ENCODE measurements at regions not wholly inside any gene's neighbourhood (a gene's known extent, or its start where the extent isn't known, plus 50 kb on each side); places are given as distances from the start of the nearest gene placed in this dataset.

DNA sequence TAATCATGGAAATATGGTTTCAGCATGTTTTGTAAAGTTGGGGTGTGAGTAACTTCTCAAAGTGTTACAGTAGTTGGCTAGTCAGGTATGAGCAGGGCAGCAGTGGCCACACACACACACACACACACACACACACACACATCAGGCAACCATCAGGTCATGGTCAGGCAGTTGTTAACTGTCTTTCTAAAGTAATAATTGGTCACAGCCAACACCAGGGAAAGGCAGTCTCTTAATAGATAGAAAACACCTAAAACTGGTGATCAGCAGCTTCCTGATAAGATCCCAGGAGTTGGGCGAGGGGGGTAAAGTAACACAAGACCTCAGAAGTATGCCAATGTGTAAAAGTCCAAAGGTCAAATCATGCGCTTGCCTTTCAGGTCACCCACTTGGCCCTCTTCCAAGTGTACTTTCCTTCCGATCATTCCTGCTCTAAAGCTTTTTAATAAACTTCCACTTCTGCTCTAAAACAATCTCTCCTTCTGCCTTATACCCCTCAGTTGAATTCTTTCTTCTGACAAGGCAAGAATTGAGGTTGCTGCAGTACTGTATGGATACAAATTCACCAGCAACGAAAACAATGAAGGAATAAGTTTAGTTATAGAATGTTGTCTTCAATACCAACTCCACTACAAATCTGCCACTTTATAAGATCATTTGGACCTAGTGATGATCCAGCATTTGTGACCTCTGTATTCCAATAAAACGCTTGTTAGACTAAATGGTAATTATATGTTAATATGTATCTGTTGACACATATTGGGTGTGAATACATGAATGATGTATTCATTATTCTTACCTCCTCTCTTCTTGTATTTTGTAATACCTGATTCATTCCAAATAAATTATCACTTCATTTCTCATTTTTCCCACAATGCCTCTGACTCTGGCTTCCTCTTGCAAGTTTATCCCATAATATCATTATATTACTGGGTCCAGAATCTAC is 254.3 kb downstream of the METTL4 start:
- in situ Hi-C loops (cut with HindIII; ENCODE audit: low sequenced_read_pairs): no loop called here

DNA sequence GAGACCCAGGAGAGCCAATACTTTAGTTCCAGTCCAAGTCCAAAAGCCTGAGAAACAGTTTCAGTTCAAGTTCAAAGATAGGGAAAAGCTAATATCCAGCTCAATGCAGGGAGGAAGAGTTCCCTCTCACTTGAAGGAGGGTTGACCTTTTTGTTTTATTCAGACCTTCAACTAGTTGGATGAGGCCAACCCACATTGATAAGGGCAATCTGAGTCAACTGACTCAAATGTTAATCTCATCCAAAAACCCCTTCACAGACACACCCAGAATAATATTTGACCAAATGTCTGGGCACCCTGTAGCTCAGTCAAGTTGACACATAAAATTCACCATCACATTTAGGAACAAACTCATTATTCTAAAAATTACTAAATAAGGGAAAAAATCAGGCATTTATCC is 246.8 kb downstream of the METTL4 start:
- in situ Hi-C loops (cut with HindIII; ENCODE audit: low sequenced_read_pairs): no loop called here

DNA sequence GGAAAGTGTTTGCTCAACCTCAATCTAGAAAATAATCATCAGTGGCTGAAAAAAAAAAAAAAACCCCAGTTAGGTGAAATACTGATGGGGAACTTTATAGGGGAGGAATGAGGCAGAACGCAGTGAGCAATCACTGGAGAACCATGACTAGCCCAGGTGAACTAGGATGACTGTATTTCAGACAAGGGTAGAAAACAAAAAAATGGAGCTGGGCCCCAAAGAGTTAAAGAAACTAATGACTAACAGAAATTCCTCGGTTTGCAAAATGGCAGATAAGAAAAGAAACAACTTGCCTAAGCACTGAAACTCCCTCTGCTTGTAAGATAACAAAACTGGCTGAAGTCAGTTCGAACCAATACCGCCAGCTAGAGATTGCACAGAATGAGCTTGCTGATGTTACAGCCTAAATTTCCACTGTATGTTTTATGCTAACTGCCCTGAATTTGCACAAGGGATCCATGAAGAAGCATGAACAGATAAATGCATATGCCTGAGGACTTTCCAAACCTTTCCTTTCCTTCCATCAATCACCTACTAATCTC is 245.9 kb downstream of the METTL4 start:
- in situ Hi-C loops (cut with HindIII; ENCODE audit: low sequenced_read_pairs): no loop called here

DNA sequence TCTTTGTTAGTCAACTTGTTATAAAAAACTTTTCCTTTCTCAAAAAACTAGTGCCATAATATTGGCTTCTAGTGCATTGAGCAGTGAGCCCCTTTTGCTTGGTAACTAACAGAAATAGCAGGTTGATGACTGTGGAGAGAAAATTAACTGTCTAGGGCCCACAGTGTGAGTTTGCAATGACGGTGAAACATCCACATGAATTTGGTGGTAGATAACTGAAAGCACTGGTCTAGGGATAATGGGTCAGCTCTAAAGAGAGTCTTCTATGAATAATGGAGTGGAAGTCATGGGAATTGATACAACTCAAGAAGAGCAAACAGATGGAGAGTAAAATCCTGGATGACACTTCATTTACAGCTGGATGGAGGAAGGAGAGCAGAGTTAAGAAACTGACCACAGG is 245.4 kb downstream of the METTL4 start:
- in situ Hi-C loops (cut with HindIII; ENCODE audit: low sequenced_read_pairs): no loop called here

DNA sequence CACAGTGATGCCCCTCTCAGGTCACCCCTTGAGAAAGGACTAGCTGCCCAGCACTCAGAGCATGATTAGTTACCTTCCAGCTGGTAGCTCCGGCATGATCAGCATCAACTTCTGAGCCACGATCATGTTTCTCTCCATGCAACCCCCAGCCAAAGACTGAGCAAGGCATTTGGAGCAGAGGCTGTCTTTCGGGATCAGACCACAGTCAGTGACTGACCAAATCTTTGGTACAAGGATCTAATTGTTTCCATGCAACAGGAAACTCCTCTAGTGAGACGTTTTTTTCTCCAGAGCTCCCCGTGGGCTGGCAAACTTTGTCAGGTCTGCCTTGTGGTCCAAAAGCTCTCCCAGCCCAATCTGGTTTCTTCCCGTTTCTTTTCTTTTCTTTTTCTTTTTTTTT is 244.3 kb downstream of the METTL4 start:
- in situ Hi-C loops (cut with HindIII; ENCODE audit: low sequenced_read_pairs): no loop called here

DNA sequence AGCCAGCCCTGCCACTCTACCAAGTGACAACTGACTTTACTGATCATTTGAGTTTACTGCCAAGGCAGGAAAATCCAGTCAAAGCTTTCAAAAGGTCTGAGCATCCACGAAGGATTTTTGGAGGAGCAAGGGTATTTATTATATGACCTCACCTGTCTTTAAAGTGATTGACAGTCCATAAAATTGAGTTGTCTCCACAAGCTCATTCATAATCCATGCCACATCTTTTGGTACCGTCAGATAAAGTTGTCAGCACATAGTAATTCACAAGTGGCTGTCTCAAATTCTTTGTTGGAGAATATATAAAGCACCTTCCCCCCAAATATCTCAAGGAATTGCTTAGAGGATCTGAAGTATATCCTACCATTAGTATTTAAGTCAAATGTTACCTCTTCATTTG is 240.5 kb downstream of the METTL4 start:
- in situ Hi-C loops (cut with HindIII; ENCODE audit: low sequenced_read_pairs): loop anchor here (5.0 kb wide), 2 partner anchors 37 to 87 kb away; no protein-coding TSS in a partner anchor

DNA sequence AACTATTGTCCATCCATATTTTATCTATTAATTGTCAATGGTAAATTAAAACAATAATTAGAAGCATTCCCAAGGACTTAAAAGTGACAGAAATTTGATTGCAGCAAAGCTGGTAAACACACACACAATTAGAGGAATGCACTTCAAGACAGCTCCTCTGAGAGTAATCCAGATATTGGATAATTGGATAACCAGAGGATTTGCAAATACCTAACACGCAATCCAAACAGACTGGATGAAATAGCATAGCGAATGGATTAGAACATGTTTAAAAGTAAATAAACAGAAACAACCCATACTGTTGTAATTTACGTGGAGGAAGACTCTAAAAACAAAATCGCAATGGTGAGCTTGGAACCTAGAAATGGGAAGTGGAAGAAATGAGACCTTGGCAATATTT is 239.8 kb downstream of the METTL4 start:
- in situ Hi-C loops (cut with HindIII; ENCODE audit: low sequenced_read_pairs): loop anchor here (5.0 kb wide), 2 partner anchors 36 to 86 kb away; no protein-coding TSS in a partner anchor

DNA sequence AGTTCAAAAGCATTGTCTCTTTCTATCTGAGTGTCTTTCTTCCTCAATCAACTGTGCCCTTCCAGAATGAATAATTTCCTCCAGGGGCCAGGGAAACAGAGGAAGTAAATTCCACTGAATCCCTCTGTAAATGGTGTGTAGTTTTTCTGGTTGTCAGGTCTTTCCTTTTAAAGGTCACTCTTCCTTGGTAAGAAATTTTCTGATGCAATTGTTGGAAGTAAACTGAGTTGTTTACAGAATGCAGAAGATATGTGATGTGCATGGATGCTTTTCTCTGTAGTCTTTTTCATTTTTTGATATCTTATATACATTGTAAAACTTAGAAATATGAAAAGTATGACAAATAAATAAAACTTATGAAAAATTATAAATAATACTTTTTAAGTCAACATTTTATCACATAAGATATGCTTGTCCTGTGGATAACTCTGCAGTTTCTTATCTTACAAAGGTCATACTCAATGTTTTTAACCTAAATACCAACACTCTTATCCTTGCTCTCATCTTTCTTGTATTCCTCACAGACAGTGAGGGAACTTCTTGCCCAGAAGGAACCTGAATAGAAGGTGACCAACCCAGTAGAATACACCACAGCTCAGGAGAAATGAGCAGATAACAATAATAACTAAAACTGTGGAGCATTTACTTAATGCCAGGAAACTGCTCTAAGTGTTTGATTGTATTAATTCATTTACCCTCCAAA is 234.5 kb downstream of the METTL4 start:
- in situ Hi-C loops (cut with HindIII; ENCODE audit: low sequenced_read_pairs): no loop called here

DNA sequence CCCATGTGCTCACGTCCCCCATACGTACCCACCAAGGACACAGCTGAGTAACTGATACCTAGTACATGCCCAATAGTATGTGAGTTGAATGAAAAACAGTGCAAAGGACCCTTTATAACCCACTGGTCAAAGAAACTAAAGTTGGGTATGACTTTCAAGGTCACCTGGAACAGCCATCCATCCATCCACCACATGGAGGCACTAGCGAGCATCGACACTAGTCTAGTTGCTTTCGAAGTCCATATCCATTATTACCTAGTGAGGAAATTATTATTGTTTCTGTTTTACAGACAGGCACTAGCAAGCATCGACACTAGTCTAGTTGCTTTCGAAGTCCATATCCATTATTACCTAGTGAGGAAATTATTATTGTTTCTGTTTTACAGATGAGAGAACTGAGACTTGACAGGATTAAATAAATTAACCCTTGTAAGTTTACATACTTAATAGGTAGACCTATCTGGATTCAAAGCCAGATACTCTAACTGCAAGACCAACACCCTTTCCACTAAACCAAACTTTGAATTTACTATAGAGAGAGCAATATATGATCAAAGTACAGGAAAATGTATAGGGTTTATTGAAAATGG is 233.7 kb downstream of the METTL4 start:
- in situ Hi-C loops (cut with HindIII; ENCODE audit: low sequenced_read_pairs): no loop called here

DNA sequence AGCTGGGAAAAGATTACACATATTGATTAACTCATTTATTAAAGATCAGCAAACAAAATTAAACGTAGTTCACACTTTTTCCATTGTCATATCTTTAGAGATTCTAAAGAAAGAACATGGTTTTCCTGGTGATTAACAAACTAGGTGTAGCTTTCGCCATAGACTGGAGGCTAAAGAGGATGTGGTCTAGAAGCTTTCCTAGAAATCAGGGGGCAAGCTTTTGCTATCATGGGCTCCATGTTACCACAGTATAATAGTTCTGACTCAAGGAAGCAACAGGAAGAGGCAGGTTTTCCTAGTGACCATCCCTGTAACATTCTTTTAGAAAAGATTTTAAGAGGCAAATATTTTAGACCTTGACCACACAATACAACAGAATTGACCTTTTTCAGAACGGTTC is 232.7 kb downstream of the METTL4 start:
- in situ Hi-C loops (cut with HindIII; ENCODE audit: low sequenced_read_pairs): no loop called here

DNA sequence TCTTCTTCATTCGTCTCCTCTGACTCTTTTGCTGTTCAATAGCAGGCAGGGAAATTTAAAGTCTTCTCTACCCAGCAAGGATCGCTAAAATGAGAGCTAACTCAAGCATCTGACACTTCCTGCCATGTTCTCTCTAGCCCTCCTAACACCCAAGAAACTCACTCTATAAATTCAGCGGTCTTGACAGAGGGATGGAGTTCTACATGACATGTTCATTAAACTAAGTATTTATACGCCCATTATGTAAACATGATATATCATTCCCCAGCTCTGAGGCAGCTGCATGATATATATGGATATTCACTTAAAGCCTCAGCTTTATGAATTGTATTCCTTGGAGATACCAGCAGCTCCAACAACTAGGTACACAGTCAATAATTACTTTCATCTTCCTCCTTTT is 231.0 kb downstream of the METTL4 start:
- in situ Hi-C loops (cut with HindIII; ENCODE audit: low sequenced_read_pairs): no loop called here

DNA sequence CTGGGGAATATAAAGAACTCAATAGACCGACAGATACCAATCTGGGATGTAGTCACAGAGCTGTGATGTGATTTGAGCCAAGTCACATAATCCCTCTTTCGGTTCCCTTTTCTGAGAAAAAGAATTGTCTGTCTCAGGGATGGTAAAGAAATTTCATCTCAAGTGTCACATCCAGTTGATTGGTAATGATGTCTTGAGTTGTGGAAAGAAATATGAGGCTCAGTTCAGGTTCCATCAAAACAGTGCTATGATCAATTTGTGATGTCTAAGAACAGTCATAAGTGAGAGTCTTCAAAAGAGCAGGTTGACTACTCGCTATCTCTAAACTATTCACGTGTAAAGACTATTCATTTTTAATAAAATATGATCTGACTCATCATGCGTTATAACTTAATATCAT is 223.3 kb downstream of the METTL4 start:
- in situ Hi-C loops (cut with HindIII; ENCODE audit: low sequenced_read_pairs): no loop called here

DNA sequence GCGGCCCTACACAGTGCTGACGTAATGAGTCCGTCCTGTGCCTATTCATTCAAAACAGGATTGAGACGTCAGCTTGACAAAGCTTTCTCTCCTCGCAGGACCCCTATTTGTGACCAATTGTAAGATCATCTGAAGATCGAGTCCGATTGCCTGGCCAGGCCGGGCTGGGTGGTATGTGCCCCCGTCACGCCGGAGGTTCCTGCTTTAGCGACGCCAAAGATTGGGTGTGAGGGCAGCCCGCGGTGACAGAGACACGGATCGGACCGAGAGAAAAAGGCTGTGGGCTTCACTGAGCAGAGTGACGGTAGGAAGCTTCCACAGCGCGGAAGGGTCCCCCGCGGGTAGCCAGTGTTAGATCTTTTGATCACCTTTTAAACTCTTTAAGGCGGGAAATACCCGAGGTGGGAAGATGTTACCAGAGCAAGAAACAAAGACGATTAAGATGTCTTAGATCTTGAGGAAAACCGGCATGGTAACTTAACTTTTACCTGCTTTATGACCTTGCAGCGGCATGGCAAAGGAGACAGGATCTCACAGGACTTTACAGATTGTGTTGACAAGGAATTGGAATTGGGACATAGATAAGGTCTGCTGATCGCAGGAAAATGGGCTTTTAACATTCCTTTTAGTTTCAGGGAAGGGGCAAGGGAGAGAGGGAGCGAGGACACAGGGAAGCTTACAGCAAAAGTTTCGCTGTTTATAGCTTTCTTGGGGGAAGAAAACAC is 220.0 kb downstream of the METTL4 start:
- in situ Hi-C loops (cut with HindIII; ENCODE audit: low sequenced_read_pairs): no loop called here

DNA sequence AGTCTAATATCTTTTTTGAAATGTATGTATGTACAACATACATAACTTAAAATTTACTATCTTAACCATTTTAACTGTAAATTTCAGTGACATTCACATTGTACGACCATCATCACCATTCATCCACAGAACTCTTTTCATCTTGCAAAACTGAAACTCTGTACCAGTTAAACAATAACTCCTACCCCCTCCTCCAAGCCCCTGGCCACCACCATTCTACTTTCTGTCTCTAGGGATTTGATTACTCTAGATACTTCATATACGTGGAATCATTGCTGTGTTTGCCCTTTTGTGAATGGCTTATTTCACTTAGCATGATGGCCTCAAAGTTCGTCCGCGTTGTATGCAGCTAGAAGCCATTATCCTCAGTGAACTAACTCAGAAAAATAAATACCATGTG is 217.0 kb downstream of the METTL4 start:
- in situ Hi-C loops (cut with HindIII; ENCODE audit: low sequenced_read_pairs): no loop called here

DNA sequence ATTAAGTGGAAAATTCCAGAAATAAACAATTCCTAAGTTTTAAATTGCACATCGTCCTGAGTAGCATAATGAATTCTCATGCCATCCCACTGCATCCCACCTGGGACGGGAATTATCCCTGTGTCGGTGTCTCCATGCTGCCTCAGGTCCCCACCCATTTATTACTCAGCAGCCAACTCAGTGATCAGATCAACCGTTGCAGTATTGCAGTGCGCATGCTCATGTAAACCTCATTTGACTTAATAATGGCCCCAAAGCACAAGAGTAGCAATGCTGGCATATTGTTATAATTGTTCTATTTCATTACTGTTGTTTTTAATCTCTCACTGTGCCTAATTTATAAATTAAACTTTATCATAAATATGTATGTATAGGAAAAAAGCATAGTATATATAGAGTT is 214.4 kb downstream of the METTL4 start:
- in situ Hi-C loops (cut with HindIII; ENCODE audit: low sequenced_read_pairs): no loop called here

DNA sequence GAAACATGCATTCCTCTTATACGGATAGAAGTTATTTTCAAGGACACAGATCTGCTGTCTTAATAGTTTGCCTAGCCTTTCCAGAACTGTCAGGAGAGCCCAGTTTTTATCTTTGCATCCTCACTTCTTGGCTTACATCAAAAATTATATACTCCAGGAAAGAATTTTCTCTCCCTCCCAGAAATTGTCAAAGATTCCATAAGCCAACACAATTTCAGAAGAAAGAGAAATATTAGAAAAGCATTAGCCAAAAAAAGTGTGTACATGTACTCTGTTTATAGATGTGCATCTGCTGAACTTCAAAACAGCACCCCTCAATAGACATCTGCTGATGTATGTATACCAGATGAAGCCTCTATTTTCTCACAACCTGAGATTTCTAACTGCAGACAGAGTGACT is 210.4 kb downstream of the METTL4 start:
- in situ Hi-C loops (cut with HindIII; ENCODE audit: low sequenced_read_pairs): no loop called here

DNA sequence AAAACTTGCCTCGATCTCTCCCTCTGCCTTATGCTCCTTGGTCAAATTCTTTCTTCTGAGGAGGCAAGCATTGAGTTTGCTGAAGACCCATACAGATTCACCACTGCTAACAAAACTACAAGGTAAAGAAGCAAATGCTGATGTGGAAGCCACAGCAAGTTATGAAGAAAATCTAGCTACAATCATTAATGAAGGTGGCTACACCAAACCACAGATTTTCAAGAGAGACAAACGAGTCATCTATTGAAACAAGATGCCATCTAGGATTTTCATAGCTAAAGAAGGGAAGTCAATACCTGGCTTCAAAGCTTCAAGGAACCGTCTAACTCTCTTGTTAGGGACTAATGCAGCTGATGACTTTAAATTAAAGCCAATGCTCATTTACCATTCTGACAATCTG is 203.2 kb downstream of the METTL4 start:
- in situ Hi-C loops (cut with HindIII; ENCODE audit: low sequenced_read_pairs): loop anchor here (5.0 kb wide), 1 partner anchor 36 kb away; no protein-coding TSS in a partner anchor

DNA sequence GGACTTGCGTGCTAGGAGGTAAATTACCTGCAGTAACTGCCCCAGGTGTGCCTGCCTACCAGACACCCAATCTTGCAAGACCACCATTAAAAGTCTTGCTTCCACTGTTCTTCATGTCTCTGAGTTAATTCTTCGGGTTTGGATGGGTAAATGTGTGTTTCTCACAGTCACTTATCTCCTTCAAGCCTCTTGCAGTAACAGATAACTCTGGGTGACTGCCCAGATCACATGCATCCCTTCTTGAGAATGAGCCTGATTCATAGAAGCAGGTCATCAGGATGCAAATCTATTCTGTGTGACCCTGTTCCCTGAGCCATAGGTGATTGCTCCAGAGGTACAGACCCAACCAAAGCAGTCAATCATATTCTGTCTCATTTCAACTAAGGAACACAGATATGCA is 194.6 kb downstream of the METTL4 start:
- in situ Hi-C loops (cut with HindIII; ENCODE audit: low sequenced_read_pairs): no loop called here

DNA sequence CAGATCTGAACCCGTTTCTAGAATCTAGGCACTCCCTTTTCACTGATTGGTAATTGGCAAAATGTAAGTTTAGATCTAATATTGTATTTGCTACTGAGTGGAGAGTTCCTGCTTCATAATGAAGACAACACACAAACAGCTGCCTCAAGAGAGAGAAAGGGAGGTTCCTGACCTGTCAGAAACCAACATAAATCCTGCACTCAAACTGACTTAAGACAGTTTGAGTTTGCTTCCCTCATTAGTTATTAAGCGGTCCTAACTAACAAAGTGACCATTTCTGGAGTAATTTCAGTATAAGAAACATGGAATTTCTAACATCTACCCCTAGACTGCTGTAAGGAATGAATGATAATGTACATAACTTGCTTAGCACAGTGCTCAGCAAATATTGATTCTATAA is 191.2 kb downstream of the METTL4 start:
- in situ Hi-C loops (cut with HindIII; ENCODE audit: low sequenced_read_pairs): no loop called here

DNA sequence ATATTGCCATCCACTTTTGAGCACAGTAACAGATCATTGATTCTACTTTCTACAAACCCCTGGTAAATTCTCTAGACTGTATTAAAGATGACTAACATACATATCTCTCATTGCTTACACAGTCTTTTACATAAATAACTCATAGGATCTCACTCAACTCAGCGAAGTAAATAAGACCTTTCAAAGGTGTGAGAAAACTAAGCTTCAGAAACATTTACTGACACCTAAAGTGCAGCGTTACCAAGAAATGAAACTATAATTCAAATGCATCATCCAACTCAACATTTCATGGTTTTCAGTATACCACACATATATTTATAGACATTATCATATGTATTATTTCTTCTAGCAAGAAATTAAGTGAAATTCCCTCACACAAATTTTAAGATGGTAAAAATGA is 189.8 kb downstream of the METTL4 start:
- in situ Hi-C loops (cut with HindIII; ENCODE audit: low sequenced_read_pairs): no loop called here

DNA sequence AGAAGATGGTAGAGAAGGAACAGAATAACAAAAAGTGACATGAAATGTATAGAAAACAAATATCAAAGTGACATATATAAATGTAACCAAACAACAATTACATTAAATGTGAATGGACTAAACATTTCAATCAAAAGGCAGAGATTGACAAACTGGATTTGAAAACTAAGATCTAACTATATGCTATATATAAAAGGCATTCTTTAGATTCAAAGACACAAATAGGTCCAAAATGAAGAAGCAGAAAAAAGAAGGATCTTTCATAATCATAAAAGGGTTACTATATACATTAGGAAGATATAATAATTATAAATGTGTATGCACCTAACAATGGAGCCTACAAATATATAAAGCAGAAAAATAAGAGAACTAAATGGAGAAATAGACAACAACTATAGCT is 183.7 kb downstream of the METTL4 start:
- in situ Hi-C loops (cut with HindIII; ENCODE audit: low sequenced_read_pairs): no loop called here

Data from endothelial cell of hepatic sinusoid (primary cell).